CD1c-positive myeloid dendritic cell (primary cell): ENCODE measurements at regions not wholly inside any gene's neighbourhood (a gene's known extent, or its start where the extent isn't known, plus 50 kb on each side); places are given as distances from the start of the nearest gene placed in this dataset.
"Not testable (repeated sequence)": the region's sequence is repeated elsewhere in the genome, so short reads cannot be mapped to it uniquely, and the experiment has no call there.

ENCODE experiments used
- DNase-seq: peaks from one replicate; pipeline ENCODE4 v3.0.0-alpha.2; 2016; ENCODE audit errors: extremely low spot score

DNA sequence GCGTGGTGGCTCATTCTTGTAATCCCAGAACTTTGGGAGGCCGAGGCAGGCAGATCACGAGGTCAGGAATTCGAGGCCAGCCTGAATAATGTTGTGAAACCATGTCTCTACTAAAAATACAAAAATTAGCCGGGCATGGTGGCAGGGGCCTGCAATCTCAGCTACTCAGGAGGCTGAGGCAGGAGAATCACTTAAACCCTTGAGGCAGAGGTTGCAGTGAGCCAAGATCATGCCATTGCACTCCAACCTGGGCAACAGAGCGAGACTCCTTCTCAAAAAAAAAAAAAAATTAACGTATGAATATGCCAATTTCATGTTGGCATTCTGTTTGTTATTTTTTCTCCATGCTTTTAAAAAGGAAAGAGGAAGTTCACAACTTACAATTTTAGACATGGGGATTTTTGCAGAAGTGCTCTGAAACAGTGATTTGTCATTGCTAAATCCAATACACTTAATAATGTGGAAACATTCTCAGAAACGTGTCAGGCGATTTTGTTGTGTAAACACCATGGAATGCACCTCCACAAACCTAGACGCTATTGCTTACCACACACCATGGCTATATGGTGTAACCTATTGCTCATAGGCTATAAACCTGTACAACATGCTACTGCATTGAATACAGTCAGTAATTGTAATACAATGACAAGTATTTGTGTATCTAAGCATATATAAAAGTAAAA is 115.9 kb upstream of the PCDH20 start:
- DNase-seq, result peak; percentile 43

GRCh38 chr13:61519214-61519613 is 103.6 kb upstream of the PCDH20 start:
- not testable (repeated sequence) for DNase-seq

DNA sequence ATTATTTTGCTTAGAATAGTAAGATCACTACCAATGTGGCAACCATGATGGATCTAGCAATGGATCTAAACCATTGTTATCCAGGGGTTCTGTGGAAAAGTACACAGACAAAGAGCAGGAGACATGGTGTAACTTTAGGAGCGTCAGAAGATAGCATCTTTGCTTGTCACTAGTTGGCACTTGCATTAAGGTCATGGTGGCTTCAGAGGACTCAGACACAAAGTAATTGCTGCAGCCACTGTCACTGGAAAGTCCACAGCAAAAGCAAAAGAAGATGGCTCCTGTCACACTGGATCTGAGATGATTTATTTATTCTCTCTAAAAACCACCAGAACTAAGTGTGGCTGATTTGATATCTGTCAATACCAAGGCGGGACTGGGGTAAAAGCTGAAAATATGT is 93.3 kb upstream of the PCDH20 start:
- no peak for DNase-seq

DNA sequence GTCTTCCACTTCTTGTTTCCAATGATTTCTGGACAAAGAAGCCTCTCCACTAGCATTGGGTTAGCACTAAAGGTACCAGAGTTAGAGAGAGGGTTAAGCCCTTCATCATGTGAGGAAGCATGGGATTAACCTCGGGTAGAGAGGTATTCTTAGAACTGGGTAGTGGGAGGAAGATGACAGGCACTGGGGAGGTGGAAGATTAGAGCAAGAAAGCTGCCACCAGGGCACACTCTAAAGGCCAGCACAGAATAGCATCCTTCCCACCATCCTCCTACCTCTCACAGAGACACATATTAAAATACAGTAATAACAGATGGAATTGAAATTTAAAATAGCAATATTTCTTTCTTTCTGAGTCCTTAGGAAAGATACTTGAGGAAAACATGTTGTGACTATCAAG is 84.5 kb upstream of the PCDH20 start:
- DNase-seq, result no peak

GRCh38 chr13:61495648-61496047 is 80.0 kb upstream of the PCDH20 start:
- no peak for DNase-seq

DNA sequence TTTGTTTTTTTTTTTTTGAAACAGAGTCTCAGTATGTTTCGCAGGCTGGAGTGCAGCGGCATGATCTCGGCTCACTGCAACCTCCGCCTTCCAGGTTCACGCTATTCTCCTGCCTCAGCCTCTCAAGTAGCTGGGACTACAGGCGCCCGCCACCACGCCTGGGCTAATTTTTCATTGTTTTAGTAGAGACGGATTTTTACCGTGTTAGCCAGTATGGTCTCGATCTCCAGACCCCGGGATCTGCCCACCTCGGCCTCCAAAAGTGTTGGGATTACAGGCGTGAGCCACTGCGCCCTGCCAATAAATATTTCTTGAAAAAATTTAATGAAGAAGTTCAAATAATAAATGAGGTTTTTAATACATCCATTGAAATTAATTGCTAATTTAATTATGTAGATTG is 77.9 kb upstream of the PCDH20 start:
- not testable (repeated sequence) for DNase-seq

DNA sequence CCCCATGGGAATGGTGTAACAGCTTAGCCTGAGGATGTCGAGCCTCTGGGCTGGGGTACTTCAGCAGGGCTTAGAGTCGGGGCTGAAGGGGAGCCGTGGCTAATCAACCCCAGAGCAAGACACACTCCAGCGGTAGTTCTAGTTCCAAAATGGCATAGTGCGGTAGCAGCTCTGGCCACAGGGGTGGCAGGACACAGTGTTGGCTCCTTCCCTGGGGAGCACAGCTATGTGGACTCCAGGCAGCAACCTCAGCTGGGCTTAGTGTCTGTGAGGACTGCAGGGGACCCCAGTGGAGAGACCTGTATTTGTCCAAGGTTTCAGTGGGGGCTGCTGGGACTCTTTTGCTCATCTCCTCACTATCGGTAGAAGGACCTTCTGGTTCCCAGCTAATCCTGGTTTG is 70.8 kb upstream of the PCDH20 start:
- DNase-seq, result no peak

DNA sequence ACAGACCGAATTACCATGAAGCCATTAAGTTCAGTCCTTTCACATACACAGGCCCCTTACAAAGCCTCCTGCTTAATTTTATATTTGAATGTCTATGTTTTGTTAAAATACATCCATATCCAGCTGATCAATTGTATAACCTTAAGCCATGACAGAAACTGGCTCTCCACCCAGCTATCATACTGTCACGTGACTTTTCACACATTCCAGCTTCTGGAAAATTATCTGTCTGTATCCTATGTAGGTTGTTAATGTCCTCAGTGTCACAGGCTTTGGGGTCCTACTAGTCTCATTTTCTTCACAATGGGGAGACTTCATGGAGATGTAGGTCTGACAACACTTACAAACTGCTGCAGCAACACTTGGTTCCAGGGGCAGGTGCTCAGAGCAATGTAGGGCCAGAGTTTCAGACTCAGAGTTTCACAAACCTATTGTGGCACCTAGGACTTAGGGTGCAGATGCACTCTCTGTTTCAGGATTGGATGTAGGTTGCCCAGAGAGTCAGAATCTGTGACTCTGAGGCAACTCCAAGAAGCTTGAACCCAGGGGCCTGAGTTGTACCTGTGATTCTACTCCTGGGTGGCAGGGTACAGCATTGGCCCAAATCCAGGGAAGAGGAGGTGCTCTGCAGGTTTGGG is 69.6 kb upstream of the PCDH20 start:
- no peak for DNase-seq

- DNase-seq, result no peak
These were observed 62.0 kb upstream of the PCDH20 start for GRCh38 chr13:61477619-61478018.

DNA sequence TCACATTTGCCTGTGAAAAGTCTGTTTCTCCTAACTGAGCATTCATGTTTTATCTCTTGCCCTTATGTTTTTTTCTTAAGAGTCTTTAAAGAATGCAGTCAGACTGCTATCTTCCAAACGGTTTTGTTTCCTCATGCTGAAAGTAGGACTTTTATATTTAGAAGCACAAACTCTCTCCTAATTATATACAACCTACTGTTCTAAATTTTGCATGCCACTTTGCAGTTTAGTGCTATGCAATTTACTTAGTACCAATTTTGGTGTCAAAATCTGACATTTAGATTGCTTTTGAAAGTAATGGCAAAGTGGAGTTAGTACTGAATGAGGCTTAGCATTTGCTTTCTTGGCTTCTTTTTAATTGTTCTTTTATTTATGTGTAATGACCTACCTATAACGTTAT is 55.1 kb upstream of the PCDH20 start:
- no peak for DNase-seq

DNA sequence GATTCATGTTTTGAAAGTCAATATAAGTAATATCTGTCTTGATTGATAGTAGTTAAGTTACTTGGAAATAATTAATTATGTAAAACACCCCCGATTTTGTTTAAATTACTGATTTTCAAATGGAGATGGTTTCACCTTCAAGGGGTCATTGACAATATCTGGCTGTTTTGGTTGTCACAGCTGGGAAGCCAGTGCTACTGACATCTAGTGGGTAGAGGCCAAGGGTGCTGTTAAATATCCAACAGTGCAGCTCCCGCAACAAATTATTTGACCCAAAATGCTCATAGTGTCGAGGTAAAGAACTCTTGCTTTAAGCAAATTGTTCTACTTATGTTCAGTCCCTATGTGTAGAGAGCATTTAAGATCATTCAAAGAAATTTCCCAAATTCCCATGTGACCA is 50.6 kb upstream of the PCDH20 start:
- DNase-seq, result no peak
